CD14-positive monocyte (primary cell): ENCODE measurements at regions not wholly inside any gene's neighbourhood (a gene's known extent, or its start where the extent isn't known, plus 50 kb on each side); places are given as distances from the start of the nearest gene placed in this dataset.

Experiments
- DNase-seq, 3 donors: peaks; one replicate each; pipeline ENCODE4 v3.0.0-alpha.2; 2011 to 2022
- H2AFZ ChIP-seq: 2 replicates; pipeline ENCODE4 v1.6.0; 2012; ENCODE audit warnings: mild to moderate bottlenecking, low read depth, low read length, inconsistent platforms; ENCODE audit not compliant: insufficient read depth, poor library complexity, severe bottlenecking
- H3K27ac ChIP-seq, 2 donors: 1 replicate in 1 of 2; 2 replicates in 1 of 2; pipeline ENCODE4 v1.5.1; 2012 to 2013; ENCODE audit warnings: low read length in 2 of 2, control low read depth in 1 of 2, inconsistent platforms in 1 of 2, low read depth in 1 of 2, mild to moderate bottlenecking in 1 of 2
- H3K27me3 ChIP-seq, 2 donors: one replicate each; pipeline versions ENCODE4 v1.6.0 to v1.6.1; 2011 to 2013; ENCODE audit warnings: low read length in 2 of 2; ENCODE audit not compliant: control insufficient read depth in 2 of 2, insufficient read depth in 2 of 2
- H3K36me3 ChIP-seq, 2 donors: replicated peaks in 1 of 2; 1 replicate in 1 of 2; 2 replicates in 1 of 2; pipeline versions ENCODE4 v1.5.1 to v1.6.1; 2012 to 2013; ENCODE audit warnings: low read length in 2 of 2, control low read depth in 1 of 2, inconsistent platforms in 1 of 2, mild to moderate bottlenecking in 1 of 2; ENCODE audit not compliant: insufficient read depth in 2 of 2, control insufficient read depth in 1 of 2
- H3K4me1 ChIP-seq, 2 donors: 1 replicate in 1 of 2; 2 replicates in 1 of 2; pipeline versions ENCODE4 v1.5.1 to v1.6.1; 2012 to 2013; ENCODE audit warnings: low read length in 2 of 2, control low read depth in 1 of 2, inconsistent platforms in 1 of 2, mild to moderate bottlenecking in 1 of 2, moderate library complexity in 1 of 2; ENCODE audit not compliant: insufficient read depth in 2 of 2, control insufficient read depth in 1 of 2
- H3K4me2 ChIP-seq: replicated peaks from 2 replicates; pipeline ENCODE3; 2012; ENCODE audit warnings: low read length, moderate library complexity, mild to moderate bottlenecking; ENCODE audit not compliant: poor library complexity, severe bottlenecking; ENCODE audit errors: extremely low read depth
- H3K4me3 ChIP-seq, 3 experiments: fragments of 200-600 bp in 1 of 3; sonication (generic) in 1 of 3; replicated peaks in 1 of 3; 1 replicate in 2 of 3; 2 replicates in 1 of 3; pipeline ENCODE4 v1.5.1; 2011 to 2013; ENCODE audit warnings: low read length in 3 of 3, mild to moderate bottlenecking in 3 of 3, control low read depth in 2 of 3, low read depth in 2 of 3, inconsistent platforms in 1 of 3, moderate library complexity in 1 of 3
- H3K79me2 ChIP-seq: 2 replicates; pipeline ENCODE4 v1.6.0; 2012; ENCODE audit warnings: mild to moderate bottlenecking, control low read depth, inconsistent platforms, low read length, moderate library complexity; ENCODE audit not compliant: insufficient read depth
- H3K9ac ChIP-seq: 2 replicates; pipeline ENCODE4 v1.6.0; 2017; ENCODE audit warnings: low read length, mild to moderate bottlenecking; ENCODE audit not compliant: insufficient read depth, poor library complexity, severe bottlenecking
- H3K9me3 ChIP-seq, 2 donors: replicated peaks in 1 of 2; 1 replicate in 1 of 2; 2 replicates in 1 of 2; pipeline versions ENCODE4 v1.5.1 to v1.6.1; 2012 to 2013; ENCODE audit warnings: low read length in 2 of 2, control low read depth in 1 of 2; ENCODE audit not compliant: control insufficient read depth in 1 of 2, insufficient read depth in 1 of 2
- H4K20me1 ChIP-seq: 2 replicates; pipeline ENCODE4 v1.6.0; 2012; ENCODE audit warnings: mild to moderate bottlenecking, low read length, control low read depth, moderate library complexity; ENCODE audit not compliant: insufficient read depth
- H3K27ac Mint-ChIP-seq, 7 donors: one replicate each; pipeline ENCODE4 v1.8.0; 2020; ENCODE audit warnings: mild to moderate bottlenecking in 7 of 7, mixed read lengths in 7 of 7, moderate library complexity in 6 of 7, inconsistent platforms in 2 of 7
- H3K27me3 Mint-ChIP-seq, 3 donors: one replicate each; pipeline ENCODE4 v1.8.0; 2021 to 2022; ENCODE audit warnings: low read depth in 3 of 3, mild to moderate bottlenecking in 3 of 3, mixed read lengths in 3 of 3, moderate library complexity in 3 of 3, inconsistent platforms in 1 of 3
- H3K36me3 Mint-ChIP-seq, 2 donors: one replicate each; pipeline ENCODE4 v1.8.0; 2020; ENCODE audit warnings: mixed read lengths in 2 of 2, inconsistent platforms in 1 of 2, mild to moderate bottlenecking in 1 of 2
- H3K4me1 Mint-ChIP-seq: one replicate; pipeline ENCODE4 v1.8.0; 2020; ENCODE audit warnings: mild to moderate bottlenecking, mixed read lengths
- H3K4me3 Mint-ChIP-seq, 2 donors: one replicate each; pipeline ENCODE4 v1.8.0; 2020; ENCODE audit warnings: mild to moderate bottlenecking in 2 of 2, mixed read lengths in 2 of 2, moderate library complexity in 1 of 2
- H3K9me3 Mint-ChIP-seq, 7 donors: one replicate each; pipeline ENCODE4 v1.8.0; 2020 to 2022; ENCODE audit warnings: mixed read lengths in 7 of 7, mild to moderate bottlenecking in 6 of 7, moderate library complexity in 6 of 7, inconsistent platforms in 2 of 7
- CTCF ChIP-seq: fragments of 200-600 bp; IDR thresholded peaks from one replicate; pipeline ENCODE4 v1.8.0; 2022; ENCODE audit warnings: antibody characterized with exemption, mild to moderate bottlenecking
- WGBS: methylation state at CpG from one replicate; pipeline ENCODE4 v1.1.5; 2013; ENCODE audit warnings: missing lambda C conversion rate; ENCODE audit not compliant: insufficient coverage; 5-methylcytosine and 5-hydroxymethylcytosine counted together
- intact Hi-C, 2 donors: fragments of 100-400 bp; cut with micrococcal nuclease; formaldehyde crosslinking; loops; one replicate each; pipeline versions ENCODE4 v1.15.0 to v1.15.1; 2023

GRCh38 chr4:54433686-54434085 is 204.6 kb downstream of the PDGFRA start:
- Histone ChIP-seq H3K9me3 (no peaks in the 10 kb centered on the region), H3K4me2 (no peak overlapping the region), H3K27me3 (peaks cover 0 to 7% of the 10 kb centered on the region in 2 donors), H3K4me3 (no peak overlapping the region), H3K36me3 (no peaks in the 10 kb centered on the region), H3K4me1 (no peaks in the 10 kb centered on the region), H4K20me1 (no peaks in the 10 kb centered on the region), H2AFZ (no peak overlapping the region), H3K9ac (no peak overlapping the region), H3K79me2 (no peaks in the 10 kb centered on the region), H3K27ac (no peak overlapping the region)
- intact Hi-C loops: no loop called here
- no peak overlapping the region for H3K27ac Mint-ChIP-seq
- no peak for DNase-seq
- peaks cover 0 to 6% (median 5%) of the 10 kb centered on the region in 3 donors for H3K27me3 Mint-ChIP-seq
- 73% methylated on average over 2 of the region's 3 CpGs for WGBS
- H3K9me3 Mint-ChIP-seq: no peaks in the 10 kb centered on the region
- H3K36me3 Mint-ChIP-seq: no peaks in the 10 kb centered on the region
- no peaks in the 10 kb centered on the region for H3K4me1 Mint-ChIP-seq
- TF ChIP-seq CTCF: peak; percentile 31
- no peak overlapping the region for H3K4me3 Mint-ChIP-seq

- H3K36me3 Mint-ChIP-seq: no peaks in the 10 kb centered on the region
- peaks cover 11% of the 10 kb centered on the region for H3K4me1 Mint-ChIP-seq
- no peaks in the 10 kb centered on the region for H3K9me3 Mint-ChIP-seq
- no peak overlapping the region for H3K9ac ChIP-seq
- H2AFZ ChIP-seq: no peak overlapping the region
- intact Hi-C loops: loop anchor here (10.0 kb wide), 2 partner anchors 115 to 125 kb away; no protein-coding TSS in a partner anchor
- no peaks in the 10 kb centered on the region for H3K79me2 ChIP-seq
- H3K4me3 ChIP-seq: peak overlapping the region in 1 of 3 experiments; percentile 0
- peaks cover 7 to 14% of the 10 kb centered on the region in 2 donors for H3K4me1 ChIP-seq
- H3K36me3 ChIP-seq: no peaks in the 10 kb centered on the region
- peak overlapping the region in 1 of 2 donors; percentile 24 for H3K4me3 Mint-ChIP-seq
- WGBS: 0% methylated on average over 1 of the region's 6 CpGs
- H3K4me2 ChIP-seq: peak overlapping the region; percentile 1
- no peak overlapping the region for H3K27ac ChIP-seq
- H3K27me3 Mint-ChIP-seq: peaks cover 0 to 5% (median 3%) of the 10 kb centered on the region in 3 donors
- H4K20me1 ChIP-seq: no peaks in the 10 kb centered on the region
- peaks cover 0 to 7% of the 10 kb centered on the region in 2 donors for H3K27me3 ChIP-seq
- no peaks in the 10 kb centered on the region for H3K9me3 ChIP-seq
- peak; percentile 50 to 89 (median 69) for DNase-seq
- TF ChIP-seq CTCF: no peak
- H3K27ac Mint-ChIP-seq: peak overlapping the region in 1 of 7 donors; percentile 22
These were observed 210.7 kb downstream of the PDGFRA start for GRCh38 chr4:54439831-54440243.
